OCI-LY7 (cell line): ENCODE measurements at regions not wholly inside any gene's neighbourhood (a gene's known extent, or its start where the extent isn't known, plus 50 kb on each side); places are given as distances from the start of the nearest gene placed in this dataset.

Source experiments
- BruUV-seq: library from RNA; stranded (reverse); fragments of 400-500 nt; replicated peaks from 2 replicates; lab custom pipeline; 2021; lab: Mats Ljungman, UMichigan
- CTCF ChIA-PET: fragments of 300-600 bp; sonication (Branson Sonifier 250); formaldehyde crosslinking; loops from one replicate; lab custom pipeline; 2022; ENCODE audit warnings: antibody characterized with exemption; ENCODE audit not compliant: unreplicated experiment; lab: Charles Lee
- POLR2A ChIA-PET: fragments of 300-600 bp; sonication (Branson Sonifier 250); formaldehyde crosslinking; loops from one replicate; lab custom pipeline; 2022; ENCODE audit warnings: antibody characterized with exemption; lab: Charles Lee
- DNase-seq: peaks from one replicate; pipeline ENCODE4 v3.0.0-alpha.2; 2015; ENCODE audit warnings: low spot score
- H2AFZ ChIP-seq: fragments of 200-600 bp; sonication (generic), shearing (Covaris generic); 2 replicates; pipeline ENCODE4 v1.6.1; 2014; ENCODE audit warnings: mild to moderate bottlenecking, antibody characterized with exemption, low read length, moderate library complexity
- H3K27ac ChIP-seq: fragments of 200-600 bp; sonication (generic); 2 replicates; pipeline ENCODE4 v1.5.1; 2014; ENCODE audit warnings: mixed run types, low read depth, mild to moderate bottlenecking, moderate library complexity, low read length, inconsistent platforms; ENCODE audit not compliant: poor library complexity, severe bottlenecking
- H3K36me3 ChIP-seq: fragments of 200-600 bp; sonication (generic); 2 replicates; pipeline ENCODE4 v1.6.1; 2014; ENCODE audit warnings: mild to moderate bottlenecking, antibody characterized with exemption, low read length, moderate library complexity, mixed read lengths; ENCODE audit not compliant: insufficient read depth
- H3K4me1 ChIP-seq: fragments of 200-600 bp; sonication (generic); 2 replicates; pipeline ENCODE4 v1.5.1; 2014; ENCODE audit warnings: mild to moderate bottlenecking, low read length; ENCODE audit not compliant: insufficient read depth, poor library complexity, severe bottlenecking
- H3K4me2 ChIP-seq: fragments of 200-600 bp; sonication (generic); 2 replicates; pipeline ENCODE4 v1.6.1; 2014; ENCODE audit warnings: mild to moderate bottlenecking, low read length
- H3K4me3 ChIP-seq: fragments of 200-600 bp; sonication (generic); 2 replicates; pipeline ENCODE4 v1.5.1; 2014; ENCODE audit warnings: mild to moderate bottlenecking, low read depth, low read length; ENCODE audit not compliant: poor library complexity, severe bottlenecking
- H3K79me2 ChIP-seq: fragments of 200-600 bp; sonication (generic); 2 replicates; pipeline ENCODE4 v1.6.1; 2016; ENCODE audit warnings: low read depth, mild to moderate bottlenecking, low read length, moderate library complexity, mixed read lengths; ENCODE audit not compliant: insufficient read depth
- H3K9me2 ChIP-seq: fragments of 200-600 bp; sonication (generic); 2 replicates; pipeline ENCODE4 v1.6.1; 2016; ENCODE audit warnings: mild to moderate bottlenecking, low read length, mixed read lengths; ENCODE audit not compliant: insufficient read depth
- H3K9me3 ChIP-seq: fragments of 200-600 bp; sonication (generic); 2 replicates; pipeline ENCODE4 v1.6.1; 2014; ENCODE audit warnings: mild to moderate bottlenecking, mixed run types, low read length, mixed read lengths
- H4K20me1 ChIP-seq: fragments of 200-600 bp; sonication (generic); 2 replicates; pipeline ENCODE4 v1.6.1; 2014; ENCODE audit warnings: mild to moderate bottlenecking, antibody characterized with exemption, low read length, moderate library complexity, mixed read lengths; ENCODE audit not compliant: insufficient read depth
- EZH2phosphoT487 ChIP-seq: fragments of 200-600 bp; sonication (generic); IDR thresholded peaks from 2 replicates; pipeline ENCODE4 v1.6.1; 2018; ENCODE audit warnings: low read depth, borderline replicate concordance, mild to moderate bottlenecking, mixed run types, antibody characterized with exemption, low read length, moderate library complexity, mixed read lengths
- intact Hi-C: fragments of 100-400 bp; cut with micrococcal nuclease; formaldehyde crosslinking; loops from one replicate; pipeline ENCODE4 v1.10.0; 2022; ENCODE audit not compliant: unreplicated experiment
- TF ChIP-seq, protein P1 (sequence below): fragments of 200-600 bp; sonication (generic); conservative IDR thresholded peaks from 2 replicates; pipeline ENCODE4 v1.5.1; 2014; ENCODE audit warnings: mild to moderate bottlenecking, antibody characterized with exemption, low read length, moderate library complexity, mixed read lengths

DNA sequence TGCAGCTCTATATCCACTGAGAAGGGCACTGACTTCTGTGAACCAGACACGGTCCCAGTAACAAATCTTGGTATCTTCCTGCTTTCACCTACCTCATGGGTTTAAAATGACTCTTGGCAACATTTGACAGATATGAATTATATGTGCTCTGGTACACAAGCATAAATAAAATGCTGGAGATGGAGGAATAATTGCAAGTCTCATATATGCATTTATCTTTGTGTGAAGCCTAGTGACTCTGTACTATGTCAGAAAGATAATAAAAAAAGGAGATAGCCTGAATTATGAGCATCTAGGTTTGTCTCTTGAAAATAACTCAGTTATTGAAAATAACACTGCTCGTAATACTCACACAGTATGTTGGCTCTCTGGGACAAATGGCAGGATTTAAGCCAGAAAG is 167.1 kb upstream of the CRBN start:
- H3K4me2 ChIP-seq: no peak overlapping the region
- no peaks in the 10 kb centered on the region for H3K4me1 ChIP-seq
- H2AFZ ChIP-seq: no peak overlapping the region
- no peaks in the 10 kb centered on the region for H4K20me1 ChIP-seq
- intact Hi-C loops: no loop called here
- TF ChIP-seq EZH2phosphoT487: no peak
- TF ChIP-seq, protein P1, sequence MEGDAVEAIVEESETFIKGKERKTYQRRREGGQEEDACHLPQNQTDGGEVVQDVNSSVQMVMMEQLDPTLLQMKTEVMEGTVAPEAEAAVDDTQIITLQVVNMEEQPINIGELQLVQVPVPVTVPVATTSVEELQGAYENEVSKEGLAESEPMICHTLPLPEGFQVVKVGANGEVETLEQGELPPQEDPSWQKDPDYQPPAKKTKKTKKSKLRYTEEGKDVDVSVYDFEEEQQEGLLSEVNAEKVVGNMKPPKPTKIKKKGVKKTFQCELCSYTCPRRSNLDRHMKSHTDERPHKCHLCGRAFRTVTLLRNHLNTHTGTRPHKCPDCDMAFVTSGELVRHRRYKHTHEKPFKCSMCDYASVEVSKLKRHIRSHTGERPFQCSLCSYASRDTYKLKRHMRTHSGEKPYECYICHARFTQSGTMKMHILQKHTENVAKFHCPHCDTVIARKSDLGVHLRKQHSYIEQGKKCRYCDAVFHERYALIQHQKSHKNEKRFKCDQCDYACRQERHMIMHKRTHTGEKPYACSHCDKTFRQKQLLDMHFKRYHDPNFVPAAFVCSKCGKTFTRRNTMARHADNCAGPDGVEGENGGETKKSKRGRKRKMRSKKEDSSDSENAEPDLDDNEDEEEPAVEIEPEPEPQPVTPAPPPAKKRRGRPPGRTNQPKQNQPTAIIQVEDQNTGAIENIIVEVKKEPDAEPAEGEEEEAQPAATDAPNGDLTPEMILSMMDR: no peak
- H3K4me3 ChIP-seq: no peak overlapping the region
- H3K9me3 ChIP-seq: no peaks in the 10 kb centered on the region
- H3K36me3 ChIP-seq: no peaks in the 10 kb centered on the region
- no peaks in the 10 kb centered on the region for H3K79me2 ChIP-seq
- DNase-seq: no peak
- ChIA-PET CTCF (no interaction called here), POLR2A (no interaction called here)
- H3K27ac ChIP-seq: no peak overlapping the region
- BruUV-seq: no TSS peak
- no peaks in the 10 kb centered on the region for H3K9me2 ChIP-seq

DNA sequence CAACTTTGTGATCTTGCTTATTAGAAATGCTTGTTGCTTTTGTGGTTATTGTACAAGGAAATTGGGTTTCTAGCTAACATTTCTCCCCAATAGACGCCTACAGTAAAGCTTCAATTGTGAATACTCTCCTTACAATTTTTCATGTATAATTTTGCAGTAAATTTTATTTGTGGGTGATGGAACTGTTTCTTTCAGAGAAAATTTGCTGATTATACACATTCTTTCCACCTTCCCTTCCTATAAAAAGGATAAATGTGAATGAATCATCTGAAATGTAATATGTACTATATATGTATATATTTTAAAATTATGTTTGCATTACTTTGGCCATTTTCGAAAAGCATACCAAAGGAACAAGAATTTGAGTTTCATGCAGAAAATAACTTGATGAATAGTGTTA is 162.7 kb upstream of the CRBN start:
- no peak overlapping the region for H2AFZ ChIP-seq
- BruUV-seq: no TSS peak
- ChIA-PET CTCF (no interaction called here), POLR2A (no interaction called here)
- H3K79me2 ChIP-seq: no peaks in the 10 kb centered on the region
- H3K9me2 ChIP-seq: no peaks in the 10 kb centered on the region
- no peak overlapping the region for H3K4me2 ChIP-seq
- no peaks in the 10 kb centered on the region for H4K20me1 ChIP-seq
- H3K36me3 ChIP-seq: no peaks in the 10 kb centered on the region
- TF ChIP-seq, protein P1: no peak
- no peak for TF ChIP-seq EZH2phosphoT487
- DNase-seq: no peak
- H3K4me1 ChIP-seq: no peaks in the 10 kb centered on the region
- intact Hi-C loops: no loop called here
- no peak overlapping the region for H3K4me3 ChIP-seq
- no peaks in the 10 kb centered on the region for H3K9me3 ChIP-seq
- H3K27ac ChIP-seq: no peak overlapping the region

DNA sequence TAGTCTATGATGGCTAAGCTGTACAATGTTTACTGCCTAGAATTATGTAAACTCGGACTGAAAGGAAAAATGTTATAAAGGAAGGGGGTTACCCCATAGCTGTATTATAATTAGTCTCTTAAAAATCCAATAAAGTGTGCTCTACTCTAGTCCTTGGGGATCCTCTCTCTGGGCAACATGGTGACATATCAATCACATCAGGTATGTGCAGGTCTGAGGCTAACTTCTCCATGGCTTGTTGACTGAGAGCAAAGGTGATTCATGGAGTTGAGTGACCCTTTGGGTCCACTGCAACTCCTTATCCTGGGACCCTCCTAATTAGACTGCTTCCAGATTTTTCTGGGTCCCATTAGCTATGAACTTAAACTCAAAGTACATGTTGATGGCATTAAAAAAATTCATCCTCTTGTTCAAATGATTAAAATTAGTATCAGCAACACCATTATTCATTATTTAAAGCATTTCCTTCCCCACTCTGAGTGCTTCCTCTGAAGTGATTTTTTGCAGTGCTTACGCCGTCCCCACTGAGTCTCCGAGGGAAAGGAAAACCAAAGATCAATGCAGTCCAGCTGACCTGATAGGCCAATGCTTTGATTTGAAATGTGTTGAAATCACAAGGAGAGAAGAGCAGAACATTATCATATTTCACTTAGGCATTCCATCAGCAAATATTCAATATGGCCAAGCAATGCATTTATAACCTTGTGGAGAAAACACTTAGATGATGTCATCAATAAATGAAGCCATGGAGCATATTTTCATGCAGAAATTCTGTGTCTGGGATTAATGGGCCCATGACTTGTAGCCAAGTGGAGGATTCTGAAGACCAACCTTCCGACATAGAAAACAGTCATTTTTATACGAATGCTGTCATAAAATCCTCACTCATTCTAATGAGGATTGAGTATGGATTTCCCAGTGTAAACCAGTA is 161.7 kb upstream of the CRBN start:
- H3K9me3 ChIP-seq: no peaks in the 10 kb centered on the region
- H2AFZ ChIP-seq: no peak overlapping the region
- CTCF ChIA-PET: no interaction called here
- H3K4me2 ChIP-seq: no peak overlapping the region
- POLR2A ChIA-PET: interaction anchor here (0.6 kb wide), 1 partner anchor 796 kb away, joined by 3 read pairs; no protein-coding TSS in a partner anchor
- H3K4me3 ChIP-seq: no peak overlapping the region
- H3K4me1 ChIP-seq: no peaks in the 10 kb centered on the region
- no peaks in the 10 kb centered on the region for H3K9me2 ChIP-seq
- no peaks in the 10 kb centered on the region for H4K20me1 ChIP-seq
- TF ChIP-seq EZH2phosphoT487: no peak
- TF ChIP-seq, protein P1: no peak
- H3K79me2 ChIP-seq: no peaks in the 10 kb centered on the region
- no peak for DNase-seq
- no peaks in the 10 kb centered on the region for H3K36me3 ChIP-seq
- BruUV-seq: no TSS peak
- intact Hi-C loops: no loop called here
- no peak overlapping the region for H3K27ac ChIP-seq
